T-helper 2 cell (primary cell): ENCODE measurements at regions not wholly inside any gene's neighbourhood (a gene's known extent, or its start where the extent isn't known, plus 50 kb on each side); places are given as distances from the start of the nearest gene placed in this dataset.

Experiments
- DNase-seq, 5 experiments: peaks; one replicate each; pipeline versions ENCODE4 v3.0.0 to v3.0.0-alpha.2; 2012 to 2022

DNA sequence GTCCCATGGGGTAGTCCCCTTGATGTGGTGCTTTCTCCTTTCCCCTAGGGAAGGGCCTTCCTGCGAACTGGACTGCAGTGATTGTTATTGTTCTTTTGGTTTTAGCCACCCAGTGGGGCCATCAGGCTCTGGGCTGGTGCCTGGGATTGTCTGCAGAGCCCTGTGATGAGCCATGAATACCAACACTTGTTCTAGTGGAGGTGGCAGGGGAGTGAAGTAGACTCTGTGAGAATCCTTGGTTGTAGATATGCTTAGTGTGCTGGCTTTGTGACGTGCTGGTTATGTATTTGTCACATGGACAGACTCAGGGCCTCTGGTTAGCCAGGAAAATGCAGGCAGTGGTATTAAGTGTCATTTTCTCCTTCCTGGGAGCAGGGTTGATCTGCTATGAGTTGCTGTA, 51.8 kb upstream of the NDUFB4 start:
- DNase-seq, result no peak

GRCh38 chr3:120536642-120537041, 59.5 kb upstream of the NDUFB4 start:
- no peak for DNase-seq

GRCh38 chr3:120532969-120533368, 63.2 kb upstream of the NDUFB4 start:
- no peak for DNase-seq

DNA sequence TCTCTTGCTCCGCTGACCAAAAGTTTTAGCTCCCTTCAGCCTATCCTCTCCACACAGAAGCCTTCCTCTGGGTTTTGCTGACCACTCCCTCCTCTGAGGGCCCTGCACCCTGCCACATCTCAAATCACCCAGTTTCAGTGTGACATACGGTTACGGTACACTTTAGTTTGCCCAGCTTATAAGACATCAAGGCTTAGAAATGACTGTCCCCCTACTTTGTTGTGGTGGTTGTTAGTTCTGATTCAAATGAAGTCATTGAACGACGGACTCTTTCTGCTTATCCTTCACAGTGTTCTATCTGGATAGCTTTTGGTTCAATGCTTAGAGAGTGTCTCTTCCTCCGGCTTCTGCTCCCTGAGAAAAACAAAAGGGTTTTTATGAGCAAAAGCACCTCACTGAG, 68.0 kb upstream of the NDUFB4 start:
- DNase-seq, result peak in 1 of 5 experiments; percentile 42

GRCh38 chr3:120526011-120526870, 69.9 kb upstream of the NDUFB4 start:
- no peak for DNase-seq

DNA sequence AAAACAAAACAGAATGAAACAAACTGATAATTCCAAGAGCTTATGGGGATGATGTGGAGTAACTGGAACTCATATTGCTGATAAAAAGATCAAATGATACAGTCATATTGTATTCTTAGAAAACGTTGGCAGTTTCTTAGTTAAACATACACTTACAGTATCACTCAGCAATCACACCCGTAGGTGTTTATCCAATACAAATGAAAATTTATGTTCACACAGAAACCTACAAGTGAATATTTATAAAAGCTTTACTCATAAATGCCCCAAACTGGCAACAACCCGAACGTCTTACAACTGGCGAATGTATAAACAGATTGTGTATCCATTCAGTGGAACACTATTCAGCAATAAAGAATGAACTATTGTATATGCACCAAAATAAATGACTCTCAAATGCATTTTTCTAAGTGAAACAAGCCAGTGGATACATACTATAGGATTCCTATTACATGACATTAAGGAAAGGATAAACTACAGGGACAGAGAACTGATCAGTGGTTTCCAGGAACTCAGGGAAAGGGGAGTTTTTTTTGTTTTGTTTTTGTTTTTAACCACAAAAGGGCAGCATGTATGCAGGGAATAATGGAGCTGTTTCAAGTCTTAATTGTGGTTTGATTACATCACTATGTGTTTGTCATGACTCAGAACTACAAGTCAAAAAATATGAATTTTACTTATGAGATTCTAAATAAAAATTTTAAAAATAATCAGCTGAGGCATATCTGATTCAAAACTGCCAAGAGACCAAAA, 71.8 kb upstream of the NDUFB4 start:
- DNase-seq, result peak in 1 of 5 experiments; percentile 32

DNA sequence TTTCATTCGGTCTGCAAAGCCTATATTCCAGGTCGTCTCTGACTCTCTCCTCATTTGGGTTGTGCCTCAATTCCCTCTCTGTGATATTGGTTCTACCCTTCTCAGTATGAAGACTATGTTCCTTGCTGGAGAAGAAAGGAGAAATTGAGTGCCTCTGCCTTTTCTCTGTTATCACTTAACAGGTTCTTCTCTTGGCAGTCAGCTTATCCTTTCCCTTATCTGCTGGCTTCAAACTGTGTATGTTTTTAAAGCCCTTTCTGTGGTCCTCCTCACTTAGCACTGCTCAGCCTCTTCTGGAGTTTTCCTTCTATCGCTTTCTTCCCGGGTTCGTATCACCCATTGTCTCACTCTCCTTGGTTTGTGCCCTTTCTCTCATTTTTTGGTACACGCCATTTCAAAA, 65.3 kb upstream of the FSTL1 start:
- no peak for DNase-seq

GRCh38 chr3:120512655-120513054, 61.9 kb upstream of the FSTL1 start:
- no peak for DNase-seq

- peak in 1 of 5 experiments; percentile 4 for DNase-seq
These were observed 56.3 kb upstream of the FSTL1 start for GRCh38 chr3:120506828-120507774.

DNA sequence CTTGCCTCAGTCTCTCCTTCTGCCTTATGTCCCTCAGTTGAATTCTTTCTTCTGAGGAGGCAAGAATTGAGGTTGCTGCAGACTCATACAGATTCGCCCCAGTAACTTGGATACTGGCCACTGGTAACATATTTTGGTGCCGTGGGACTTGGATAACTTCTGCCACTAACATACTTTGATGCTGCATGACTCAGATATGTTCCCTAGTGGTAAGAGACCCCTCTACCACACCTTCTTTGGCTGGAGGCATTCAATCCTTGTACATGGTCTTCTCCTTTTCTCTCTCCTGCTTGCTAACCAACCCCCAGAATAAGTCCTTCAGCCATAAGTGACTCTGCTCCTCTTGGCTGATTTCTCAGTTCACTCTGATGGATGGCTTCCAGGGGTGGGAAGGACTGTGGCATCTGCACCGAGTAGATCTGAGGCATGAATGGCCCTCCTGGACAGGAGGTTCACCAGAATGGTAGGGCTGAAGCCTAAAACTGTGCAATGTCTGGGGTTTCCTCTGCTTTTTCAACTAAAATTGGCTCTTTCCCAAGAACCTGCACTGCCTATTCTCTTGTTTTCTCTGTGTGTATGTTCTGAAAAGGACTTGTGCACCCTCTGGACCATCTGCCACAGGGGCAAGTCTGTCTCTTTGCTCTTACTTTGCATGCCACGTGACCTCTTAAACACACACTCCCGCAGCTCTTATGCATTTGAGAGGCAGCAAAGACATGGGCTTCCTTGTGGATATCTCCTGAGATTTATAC, 55.5 kb upstream of the FSTL1 start:
- DNase-seq, result no peak

- DNase-seq, result no peak
These were observed 53.2 kb upstream of the FSTL1 start for GRCh38 chr3:120503727-120504616.

- DNase-seq, result no peak
These were observed 51.3 kb upstream of the FSTL1 start for GRCh38 chr3:120502116-120502515.
